GM18870 (cell line): ENCODE measurements at regions not wholly inside any gene's neighbourhood (a gene's known extent, or its start where the extent isn't known, plus 50 kb on each side); places are given as distances from the start of the nearest gene placed in this dataset.

Experiments used
- ATAC-seq: cut with Tn5 transposase; IDR thresholded peaks from one replicate; pipeline ENCODE4 v1.9.1; 2021; ENCODE audit warnings: moderate library complexity; ENCODE audit not compliant: unreplicated experiment

DNA sequence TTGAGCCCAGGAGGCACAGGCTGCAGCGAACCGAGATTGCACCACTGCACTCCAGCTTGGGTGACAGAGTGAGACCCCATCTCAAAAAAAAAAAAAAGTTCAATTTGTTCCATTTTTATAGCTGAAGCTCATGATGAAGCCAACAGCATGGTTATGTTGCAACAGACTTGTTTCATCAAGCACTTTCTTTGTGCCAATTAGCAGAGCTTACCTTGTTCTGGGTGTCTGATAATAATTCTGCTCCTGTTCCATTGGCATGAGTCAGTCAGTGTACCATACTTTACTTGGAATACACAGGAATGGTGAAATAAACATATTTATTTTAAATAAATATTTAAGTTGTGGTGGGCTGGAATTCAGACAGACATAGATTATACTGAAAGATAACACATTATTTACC, 100.8 kb upstream of the DAAM1 start:
- no peak for ATAC-seq

DNA sequence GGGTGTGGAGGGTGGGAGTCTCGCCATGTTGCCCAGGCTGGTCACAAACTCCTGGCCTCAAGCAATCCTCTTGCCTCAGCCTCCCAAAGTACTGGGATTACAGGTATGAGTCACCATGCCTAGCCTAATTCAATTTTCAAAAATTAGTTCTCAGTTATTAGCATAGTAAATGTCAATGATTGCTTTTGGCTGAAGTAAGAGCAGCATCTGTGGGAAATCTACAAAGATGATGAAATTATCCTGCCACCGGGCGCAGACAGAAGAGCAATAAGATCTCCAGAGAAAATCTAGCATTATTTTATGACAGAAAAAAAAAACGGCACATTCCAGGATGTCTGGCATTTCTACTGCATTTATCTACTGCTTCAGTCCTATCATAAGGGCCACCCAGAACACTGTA, 97.9 kb upstream of the DAAM1 start:
- no peak for ATAC-seq

DNA sequence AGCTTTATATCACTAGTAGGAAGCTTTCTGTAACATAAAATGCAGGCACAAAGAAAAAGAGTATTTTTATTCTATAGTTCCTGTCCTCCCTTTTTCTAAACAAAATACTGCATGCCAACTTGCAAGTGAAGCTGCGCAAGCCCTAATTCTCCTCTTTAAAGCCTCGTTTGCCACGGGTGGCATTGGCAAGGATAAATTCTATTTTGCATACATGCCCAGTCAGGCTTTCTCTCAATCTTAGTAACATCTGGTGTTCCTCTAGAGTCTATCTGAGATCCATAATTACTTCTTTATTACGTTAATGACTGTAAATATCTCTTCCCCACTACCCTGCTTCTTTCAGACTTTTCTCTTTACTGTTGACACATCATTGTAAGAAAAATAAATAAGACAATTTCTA, 97.1 kb upstream of the DAAM1 start:
- no peak for ATAC-seq

DNA sequence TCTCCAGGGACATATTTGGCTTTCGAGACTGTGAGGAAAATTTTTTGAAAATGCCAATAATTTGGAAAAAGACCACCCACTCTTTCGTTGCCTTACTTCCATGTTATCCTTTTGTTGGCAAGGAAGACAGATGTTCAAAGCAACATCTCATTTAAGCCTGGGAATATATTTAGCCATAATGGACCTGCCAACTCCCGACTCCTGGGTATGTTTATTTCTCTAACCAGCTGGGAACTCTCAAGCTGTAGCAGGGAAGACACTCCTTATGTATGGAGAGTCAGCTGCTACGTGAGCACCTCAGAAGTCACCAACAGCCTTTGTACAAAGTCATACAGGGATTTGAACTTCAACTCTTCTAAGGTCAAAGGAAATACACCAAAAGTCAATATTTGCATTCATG, 96.5 kb upstream of the DAAM1 start:
- no peak for ATAC-seq

DNA sequence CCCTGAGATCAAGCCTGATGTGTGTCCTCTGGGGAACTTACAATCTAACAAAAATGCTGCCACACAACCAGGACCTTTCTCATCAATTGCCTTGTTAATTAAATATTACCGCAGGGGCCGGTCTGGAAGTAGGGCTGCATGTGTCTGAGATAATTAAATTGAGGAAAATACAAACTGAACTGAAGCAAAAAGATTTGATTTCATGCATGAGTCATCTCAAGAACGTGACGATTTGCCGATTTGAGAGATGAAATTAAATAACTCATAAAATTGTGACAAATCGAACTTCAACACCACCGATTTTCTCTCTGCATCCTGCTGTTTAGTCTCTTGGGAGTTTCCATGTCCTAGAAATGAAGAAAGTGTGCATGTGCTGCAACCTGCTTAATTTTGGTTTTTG, 94.6 kb upstream of the DAAM1 start:
- no peak for ATAC-seq

DNA sequence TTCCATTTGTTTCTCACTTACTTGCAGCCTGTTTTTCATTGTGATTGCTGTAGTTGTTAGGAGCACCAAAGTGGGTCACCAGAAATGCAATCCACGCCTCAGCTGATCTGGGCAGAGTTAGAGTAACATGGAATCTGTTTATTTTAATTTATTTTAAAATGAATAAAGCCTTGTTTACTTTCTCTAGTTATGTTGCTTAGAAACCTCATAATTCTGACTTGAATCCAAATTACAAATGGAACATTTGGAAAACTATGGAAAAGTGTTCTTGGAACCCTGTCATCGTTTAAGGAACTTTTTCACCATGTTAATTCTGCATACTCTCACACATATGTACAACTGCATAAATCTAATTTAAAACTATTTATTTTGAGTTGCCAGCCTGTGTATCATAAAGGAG, 92.2 kb upstream of the DAAM1 start:
- no peak for ATAC-seq

DNA sequence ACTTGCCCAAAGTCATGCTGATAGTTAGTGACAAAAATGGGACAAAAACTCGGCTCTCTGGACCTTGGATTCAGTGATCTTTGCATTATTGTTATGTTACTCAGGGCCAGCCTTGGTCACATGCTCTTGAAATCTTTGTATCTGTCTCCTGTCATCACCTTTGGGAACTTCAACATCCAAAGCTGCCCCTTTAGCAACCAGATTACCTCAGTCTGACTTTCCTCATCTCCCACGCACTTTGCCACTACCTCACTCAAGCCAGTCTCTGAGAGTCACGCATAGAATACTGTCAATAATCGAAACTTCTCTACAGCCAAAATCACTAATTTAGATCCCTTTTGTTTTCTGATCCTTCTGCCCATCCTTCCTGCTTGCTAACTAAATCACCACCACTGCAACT, 90.8 kb upstream of the DAAM1 start:
- ATAC-seq: no peak

DNA sequence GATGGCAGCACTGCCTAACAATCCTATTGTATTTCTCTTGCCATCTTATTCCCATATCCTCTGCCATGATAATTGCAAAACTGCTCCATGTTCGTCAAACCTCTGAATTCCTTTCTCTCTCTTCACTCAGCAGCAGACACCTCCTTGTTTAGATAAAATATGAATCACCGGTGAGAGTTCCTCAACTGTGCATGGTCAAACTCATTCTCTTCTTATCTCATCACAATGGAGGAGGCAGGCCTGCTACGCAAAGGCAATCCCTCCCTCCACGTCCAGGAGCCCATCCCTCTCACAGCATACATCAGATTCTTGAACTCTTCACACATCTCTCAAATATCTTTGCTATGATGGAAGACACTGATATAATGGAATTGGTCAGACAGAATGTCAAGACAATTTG, 90.1 kb upstream of the DAAM1 start:
- no peak for ATAC-seq

DNA sequence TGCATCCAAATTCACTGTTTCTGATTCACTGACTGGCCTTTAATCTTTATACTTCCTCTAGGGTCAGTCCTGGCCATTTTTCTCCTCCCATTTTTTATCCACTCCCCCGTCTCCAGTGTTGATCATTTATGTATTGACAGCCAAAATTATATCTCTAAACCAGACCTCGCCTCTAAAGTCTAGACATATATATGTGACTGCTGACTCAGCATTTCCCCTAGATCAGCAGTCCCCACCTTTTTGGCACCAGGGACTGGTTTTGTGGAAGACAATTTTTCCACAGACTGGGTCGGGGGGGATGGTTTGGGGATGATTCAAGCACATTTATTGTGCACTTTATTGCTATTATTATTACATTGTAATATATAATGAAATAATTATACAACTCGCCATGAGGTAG, 88.3 kb upstream of the DAAM1 start:
- no peak for ATAC-seq

DNA sequence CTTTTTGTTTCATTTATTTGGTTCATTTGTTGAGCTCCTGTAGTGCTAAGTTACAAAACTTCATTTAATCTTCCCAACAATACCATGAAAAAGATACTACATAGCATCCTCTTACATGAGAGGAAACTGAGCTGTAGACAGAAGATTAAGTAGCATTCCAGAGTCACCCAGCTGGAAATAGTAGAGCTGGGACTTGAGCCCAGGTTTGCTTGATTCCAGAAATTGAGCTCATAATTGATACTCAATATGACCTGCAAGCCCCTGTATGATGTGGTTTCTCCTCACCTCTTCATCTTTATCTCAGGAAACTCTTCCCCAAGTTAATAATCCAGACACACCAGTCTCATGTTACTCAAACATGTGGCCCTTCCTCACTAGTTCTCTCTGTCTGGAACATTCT, 87.0 kb upstream of the DAAM1 start:
- ATAC-seq: no peak

DNA sequence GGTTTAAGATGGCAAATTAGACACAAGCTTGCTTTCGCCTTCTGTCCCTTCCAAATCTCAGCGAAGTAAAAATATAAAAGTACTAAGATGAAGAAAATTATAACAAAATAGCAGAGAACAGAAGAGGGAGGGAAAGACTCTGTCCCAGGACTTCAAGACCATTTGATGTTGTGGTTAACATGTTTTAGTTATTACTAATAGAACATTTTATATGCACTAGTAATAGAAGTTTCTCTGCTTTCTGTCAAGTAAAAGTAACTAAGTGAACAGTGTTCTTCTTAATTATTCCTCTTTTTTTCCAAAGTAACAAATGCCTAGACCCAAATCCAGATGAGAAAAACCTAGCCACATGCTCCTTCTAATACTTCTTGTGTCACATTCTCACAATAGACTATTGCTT, 85.1 kb upstream of the DAAM1 start:
- ATAC-seq: no peak

DNA sequence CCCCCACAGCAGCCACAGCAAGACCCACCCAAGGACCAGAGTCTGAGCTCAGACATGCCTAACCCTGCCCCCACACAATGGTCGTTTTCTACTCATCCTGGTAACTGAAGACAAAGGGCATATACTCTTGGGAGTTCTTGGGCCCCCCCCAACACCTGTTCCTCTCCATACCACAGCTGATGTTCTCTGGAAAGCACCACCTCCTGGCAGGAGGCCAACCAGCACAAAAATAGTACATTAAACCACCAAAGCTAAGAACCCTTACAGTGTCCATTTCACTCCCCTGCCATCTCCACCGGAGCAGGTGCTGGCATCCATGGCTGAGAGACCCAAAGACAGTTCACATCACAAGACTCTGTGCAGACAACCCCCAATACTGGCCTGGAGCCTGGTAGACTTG, 80.6 kb upstream of the DAAM1 start:
- no peak for ATAC-seq

DNA sequence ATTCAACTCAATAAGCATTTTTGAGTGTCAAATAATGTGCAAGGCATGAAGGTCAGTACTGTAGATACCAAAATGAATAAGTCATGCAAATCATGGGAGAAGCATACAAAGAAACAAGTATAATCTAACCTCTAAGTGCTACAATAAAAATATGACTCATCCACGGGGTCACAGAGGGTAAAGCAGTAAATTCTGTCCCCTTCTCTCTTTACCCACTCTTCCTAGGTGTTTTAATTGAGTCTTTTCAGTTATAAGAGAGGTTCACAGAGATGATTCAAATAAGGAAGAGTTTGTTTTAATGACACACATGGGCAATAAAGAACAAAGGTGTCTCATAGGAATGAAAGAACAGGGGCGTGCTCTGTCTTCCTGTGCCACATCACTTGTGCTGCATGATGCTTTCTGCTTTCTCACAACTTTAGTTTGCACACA, 71.5 kb upstream of the DAAM1 start:
- ATAC-seq: no peak

DNA sequence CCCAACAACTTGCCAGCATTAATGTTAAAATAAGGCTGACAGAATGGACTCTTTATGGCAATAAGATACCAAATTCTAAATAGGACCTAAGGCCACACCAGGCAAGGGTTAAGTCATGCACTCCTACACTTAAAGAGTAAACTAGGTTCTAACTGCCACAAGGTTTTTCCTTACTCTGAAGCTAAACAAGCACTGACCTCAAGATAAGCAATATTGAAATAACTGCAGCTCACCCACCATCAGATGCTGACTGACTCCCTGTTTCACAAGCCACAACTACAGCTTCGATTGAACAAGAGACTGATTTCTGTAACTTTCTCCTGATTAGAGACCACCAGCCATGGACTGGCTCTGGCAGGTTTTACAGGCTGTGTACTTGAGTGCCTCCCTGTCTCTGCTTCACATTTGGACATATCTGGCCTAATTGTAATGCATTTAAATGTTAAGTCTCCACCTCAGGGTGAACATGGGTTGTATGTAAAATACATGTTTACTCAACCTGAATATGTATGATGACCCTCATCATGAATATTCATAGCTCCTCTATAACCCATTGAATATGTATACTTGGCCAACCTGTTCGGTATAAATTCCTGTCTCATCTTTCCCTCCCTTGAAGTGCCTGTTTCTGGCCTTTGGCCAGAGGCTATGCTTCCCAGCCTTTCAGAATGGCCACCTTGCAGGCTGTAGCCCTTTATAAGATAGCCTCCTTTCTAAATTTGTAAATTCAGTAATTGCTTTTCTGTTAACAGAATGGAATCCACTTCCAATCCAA, 70.5 kb upstream of the DAAM1 start:
- no peak for ATAC-seq

DNA sequence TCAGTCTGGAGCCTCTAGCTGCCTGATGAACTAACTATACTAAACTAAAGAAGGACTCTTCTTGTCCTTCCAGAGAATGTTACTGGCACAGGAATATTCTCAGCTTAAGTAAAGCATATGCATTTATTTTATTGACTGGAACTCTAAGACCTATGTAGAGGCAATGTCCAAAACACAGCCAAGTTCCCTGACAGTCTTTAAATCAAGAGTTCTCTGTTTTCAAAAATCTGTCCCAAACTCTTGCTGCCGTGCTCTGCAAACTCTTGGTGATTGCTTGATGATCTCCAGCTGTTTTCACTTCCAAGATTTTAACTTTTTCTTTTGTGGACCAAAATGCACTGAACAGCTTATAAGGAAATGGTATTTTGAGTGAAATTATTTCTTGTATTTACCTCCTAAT, 67.5 kb upstream of the DAAM1 start:
- no peak for ATAC-seq

DNA sequence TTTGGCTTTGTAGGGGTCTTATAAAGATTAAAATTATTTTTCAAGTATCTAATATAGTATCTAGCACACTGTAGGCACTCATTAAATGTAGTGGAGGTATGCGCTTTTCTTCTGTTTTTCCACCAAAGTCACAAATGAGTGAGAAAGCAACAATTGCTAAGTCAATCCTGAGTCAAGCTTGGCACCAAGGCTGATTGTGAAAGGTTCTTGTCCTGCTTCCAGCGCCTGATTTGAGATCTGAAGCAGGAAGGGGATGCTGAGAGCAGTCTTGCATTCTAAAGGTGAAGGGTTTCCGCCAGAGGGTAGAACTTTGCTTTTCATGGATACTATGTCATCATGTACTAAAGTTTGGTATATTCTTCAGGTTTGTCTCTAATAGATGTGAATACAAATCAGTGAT, 64.9 kb upstream of the DAAM1 start:
- ATAC-seq: no peak

DNA sequence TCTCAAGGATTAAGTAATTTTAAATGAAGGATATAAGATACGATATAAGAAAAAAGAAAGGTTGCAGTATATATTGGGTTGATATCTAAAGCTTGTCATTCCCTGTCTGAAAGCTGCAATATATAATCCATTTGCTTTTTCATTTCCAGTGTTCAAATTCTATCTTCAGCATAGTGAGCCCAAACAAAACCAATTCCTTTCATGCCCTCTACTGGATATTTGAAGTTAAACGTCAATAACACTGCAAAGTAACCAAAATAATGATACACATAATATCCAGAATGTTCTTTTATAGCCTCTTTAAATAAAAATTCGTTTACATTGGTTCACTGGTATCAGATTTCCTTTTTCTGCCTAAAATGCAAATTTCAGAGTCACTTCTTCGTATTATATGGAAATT, 64.5 kb upstream of the DAAM1 start:
- ATAC-seq: no peak

DNA sequence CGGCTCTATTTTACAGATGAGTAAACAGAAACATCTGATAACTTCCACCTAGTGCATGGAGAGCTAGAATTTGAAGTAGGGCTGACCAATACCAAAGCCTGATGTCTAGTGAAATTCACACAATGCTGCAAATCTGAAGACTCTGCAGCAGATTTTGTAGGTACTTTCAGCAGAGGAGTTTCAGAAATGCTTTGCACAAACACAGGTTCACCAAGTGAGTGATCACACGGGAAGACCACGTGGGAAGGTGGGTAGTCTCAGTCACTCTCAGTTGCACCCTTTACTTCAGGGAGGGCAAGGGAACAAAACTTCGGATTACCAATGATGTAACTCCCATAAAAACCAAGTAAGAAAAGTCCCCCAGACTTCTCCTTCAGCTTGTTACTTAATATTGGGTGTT, 63.3 kb upstream of the DAAM1 start:
- ATAC-seq: no peak

DNA sequence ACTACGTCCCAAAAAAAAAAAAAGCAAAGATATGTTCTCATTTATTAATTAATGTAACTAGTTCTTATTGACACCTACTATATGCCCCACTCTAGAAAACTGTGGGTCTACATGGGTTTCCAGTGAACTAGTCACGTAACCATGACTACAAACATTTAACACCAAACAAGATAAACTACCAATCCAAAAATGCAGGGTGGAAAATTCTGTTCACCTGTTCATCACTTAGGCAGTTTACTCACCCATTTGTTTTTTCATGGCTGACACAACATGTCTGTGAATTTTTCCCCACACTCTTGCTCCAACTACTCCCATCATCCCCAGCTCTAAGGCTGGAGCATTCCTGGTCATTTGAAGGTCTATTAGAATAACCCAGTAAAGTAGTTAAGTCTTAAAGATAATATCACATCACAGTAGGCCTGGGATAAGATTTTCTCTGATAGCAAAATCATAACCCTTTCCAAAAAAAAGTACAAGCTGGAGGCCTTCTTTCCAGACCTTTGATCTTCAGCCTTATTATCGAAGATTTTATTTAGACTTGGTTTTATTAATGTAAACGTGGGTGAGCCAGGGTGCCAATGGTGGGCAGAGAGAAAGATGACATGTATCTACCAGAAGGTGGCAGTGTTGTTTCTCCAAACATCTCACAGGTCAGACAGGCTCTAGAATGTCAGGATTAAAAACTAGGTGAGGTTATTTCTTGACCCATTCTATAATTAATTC, 61.6 kb upstream of the DAAM1 start:
- peak; percentile 55 for ATAC-seq

DNA sequence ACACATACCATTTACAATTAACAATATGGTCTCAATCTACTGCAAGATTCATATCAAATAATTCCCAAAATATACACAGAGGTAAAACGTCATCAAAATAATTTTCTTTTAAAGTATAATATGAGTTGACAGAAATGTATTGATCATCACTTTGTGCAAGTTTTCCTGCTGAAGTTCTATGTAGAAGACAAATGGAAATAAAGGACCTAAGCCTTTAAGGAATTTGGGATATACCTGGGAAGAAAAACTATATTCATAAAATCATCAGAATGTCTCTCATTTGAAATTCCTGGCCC, 61.1 kb upstream of the DAAM1 start:
- ATAC-seq: no peak

DNA sequence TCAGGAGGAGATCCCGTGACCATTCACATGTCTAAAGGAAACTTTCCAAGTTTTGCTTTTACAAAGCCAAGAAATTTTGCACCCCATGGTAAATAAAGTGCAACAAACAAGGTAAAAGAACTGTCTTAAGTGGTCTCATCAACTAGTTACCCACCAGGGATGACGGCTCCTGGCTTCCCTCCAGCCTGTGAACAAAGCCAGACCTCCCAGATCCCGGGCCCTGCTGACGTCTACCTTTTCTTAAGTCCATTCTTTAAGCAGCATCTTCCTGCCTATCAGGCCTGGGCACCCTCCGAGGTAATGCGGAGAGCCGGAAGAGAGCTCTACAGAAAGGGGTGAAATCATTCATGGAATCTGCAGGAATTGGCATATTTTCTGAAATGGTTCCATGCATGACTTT, 58.0 kb upstream of the DAAM1 start:
- ATAC-seq: no peak

DNA sequence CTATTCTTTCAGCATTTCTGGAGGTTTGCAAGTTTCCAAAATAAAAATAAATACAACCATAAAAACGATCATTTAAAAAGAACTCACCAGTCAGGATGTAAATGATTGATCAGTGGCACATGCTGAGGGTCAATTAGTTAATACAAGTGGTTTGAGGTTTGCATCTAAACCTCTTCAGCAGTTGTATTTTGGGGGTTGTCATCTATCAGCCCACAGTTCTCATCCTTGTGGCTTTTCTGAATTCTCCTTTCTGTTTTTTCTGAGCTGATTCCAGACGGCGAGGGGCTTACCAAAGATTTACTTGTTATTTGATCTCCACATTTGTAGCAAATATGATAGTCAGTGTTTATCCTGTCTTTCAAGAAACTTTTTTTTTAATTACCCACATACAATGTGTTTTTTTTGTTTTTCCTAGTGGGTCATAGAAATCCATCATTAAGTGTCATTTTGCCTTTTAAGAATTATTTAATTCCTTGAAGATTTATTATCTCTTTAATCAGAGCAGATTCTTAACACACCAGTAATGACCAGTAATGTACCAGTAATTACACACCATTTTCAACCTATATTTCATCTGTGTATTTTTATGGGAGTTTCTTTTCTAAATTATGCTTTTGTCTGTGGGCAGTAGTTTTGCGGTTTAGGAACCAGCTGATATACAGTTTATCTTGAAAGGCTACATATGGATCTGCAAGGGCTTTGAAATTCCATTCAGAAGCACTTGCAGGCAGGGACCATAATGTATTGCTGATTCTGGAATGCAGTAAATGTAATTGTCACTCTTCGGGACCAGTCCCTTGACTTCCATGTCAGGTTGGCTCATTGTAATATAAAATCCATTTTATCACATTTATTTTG, 56.3 kb upstream of the DAAM1 start:
- no peak for ATAC-seq
